GM23338 (cell line): ENCODE measurements at regions not wholly inside any gene's neighbourhood (a gene's known extent, or its start where the extent isn't known, plus 50 kb on each side); places are given as distances from the start of the nearest gene placed in this dataset.

Experiments used
- ATAC-seq: fragments of 200-7000 bp; cut with Tn5 transposase; 3 replicates; pipeline ENCODE4 v1.9.1; 2020
- DNase-seq: peaks from one replicate; pipeline ENCODE4 v3.0.0-alpha.2; 2015; ENCODE audit warnings: low spot score
- H2AFZ ChIP-seq: fragments of 200-600 bp; sonication (generic); 2 replicates; pipeline ENCODE4 v1.8.0; 2016; ENCODE audit warnings: antibody characterized with exemption, mild to moderate bottlenecking, moderate library complexity
- H3F3A ChIP-seq: fragments of 200-600 bp; sonication (generic); replicated peaks from 2 replicates; pipeline ENCODE4 v1.8.0; 2017; ENCODE audit warnings: antibody characterized with exemption, mixed run types, low read depth
- H3K27ac ChIP-seq: fragments of 200-600 bp; sonication (generic); 2 replicates; pipeline ENCODE4 v1.6.1; 2016; ENCODE audit warnings: low read depth
- H3K27me3 ChIP-seq: fragments of 200-600 bp; sonication (generic); 2 replicates; pipeline ENCODE4 v1.8.0; 2016; ENCODE audit warnings: mild to moderate bottlenecking, mixed run types, moderate library complexity; ENCODE audit not compliant: insufficient read depth
- H3K36me3 ChIP-seq: fragments of 200-600 bp; sonication (generic); 2 replicates; pipeline ENCODE4 v1.8.0; 2016; ENCODE audit warnings: mild to moderate bottlenecking; ENCODE audit not compliant: insufficient read depth
- H3K4me1 ChIP-seq: fragments of 200-600 bp; sonication (generic); 2 replicates; pipeline ENCODE4 v1.8.0; 2016; ENCODE audit warnings: mild to moderate bottlenecking, moderate library complexity; ENCODE audit not compliant: insufficient read depth
- H3K4me2 ChIP-seq: fragments of 200-600 bp; sonication (generic); 2 replicates; pipeline ENCODE4 v1.7.1; 2017; ENCODE audit warnings: mixed run types
- H3K4me3 ChIP-seq: fragments of 200-600 bp; sonication (generic); 2 replicates; pipeline ENCODE4 v1.6.1; 2016; ENCODE audit warnings: mixed run types
- H3K79me2 ChIP-seq: fragments of 200-600 bp; sonication (generic); replicated peaks from 2 replicates; pipeline ENCODE4 v1.8.0; 2017; ENCODE audit warnings: mild to moderate bottlenecking; ENCODE audit not compliant: insufficient read depth
- H3K9me2 ChIP-seq: fragments of 200-600 bp; sonication (generic); 2 replicates; pipeline ENCODE4 v1.8.0; 2017; ENCODE audit not compliant: insufficient read depth
- H4K20me1 ChIP-seq: fragments of 200-600 bp; sonication (generic); replicated peaks from 2 replicates; pipeline ENCODE4 v1.8.0; 2017; ENCODE audit warnings: mild to moderate bottlenecking; ENCODE audit not compliant: insufficient read depth
- H3K27ac Mint-ChIP-seq: 2 replicates; pipeline ENCODE4 v1.8.0; 2020; ENCODE audit warnings: inconsistent platforms, mild to moderate bottlenecking, moderate library complexity, mixed read lengths
- H3K27me3 Mint-ChIP-seq: 3 replicates; pipeline ENCODE4 v1.8.0; 2022; ENCODE audit warnings: low read depth, mild to moderate bottlenecking, moderate library complexity, mixed read lengths, inconsistent platforms; ENCODE audit not compliant: insufficient read depth, poor library complexity
- H3K36me3 Mint-ChIP-seq: 3 replicates; pipeline ENCODE4 v1.8.0; 2021; ENCODE audit warnings: low read depth, mild to moderate bottlenecking, inconsistent platforms, moderate library complexity, mixed read lengths
- H3K4me1 Mint-ChIP-seq: 3 replicates; pipeline ENCODE4 v1.8.0; 2020; ENCODE audit warnings: mild to moderate bottlenecking, inconsistent platforms, mixed read lengths
- H3K4me3 Mint-ChIP-seq: 3 replicates; pipeline ENCODE4 v1.8.0; 2021; ENCODE audit warnings: moderate library complexity, mild to moderate bottlenecking, inconsistent platforms, mixed read lengths
- H3K9me3 Mint-ChIP-seq: 3 replicates; pipeline ENCODE4 v1.8.0; 2020; ENCODE audit warnings: moderate library complexity, mild to moderate bottlenecking, inconsistent platforms, mixed read lengths
- EZH2 ChIP-seq: fragments of 200-600 bp; sonication (generic); IDR thresholded peaks from one replicate; pipeline ENCODE4 v1.8.0; 2017; ENCODE audit warnings: antibody characterized with exemption, mild to moderate bottlenecking, low read depth; ENCODE audit not compliant: unreplicated experiment
- EZH2phosphoT487 ChIP-seq: fragments of 200-600 bp; sonication (generic); IDR thresholded peaks from one replicate; pipeline ENCODE4 v1.8.1; 2018; ENCODE audit warnings: antibody characterized with exemption; ENCODE audit not compliant: unreplicated experiment
- ZNF114 ChIP-seq: fragments of 250-450 bp; sonication (Bioruptor Pico); IDR thresholded peaks from 2 replicates; pipeline ENCODE4 v1.5.0; 2020; ENCODE audit warnings: mild to moderate bottlenecking, moderate library complexity
- TF ChIP-seq, protein P1 (sequence below): fragments of 250-450 bp; sonication (Bioruptor Pico); IDR thresholded peaks from 2 replicates; pipeline ENCODE4 v1.5.0; 2020; ENCODE audit warnings: mild to moderate bottlenecking, moderate library complexity
- TF ChIP-seq, protein P2 (sequence below): IDR thresholded peaks from one replicate; pipeline ENCODE4 v1.6.1; 2018; ENCODE audit warnings: antibody characterized with exemption; ENCODE audit not compliant: unreplicated experiment

DNA sequence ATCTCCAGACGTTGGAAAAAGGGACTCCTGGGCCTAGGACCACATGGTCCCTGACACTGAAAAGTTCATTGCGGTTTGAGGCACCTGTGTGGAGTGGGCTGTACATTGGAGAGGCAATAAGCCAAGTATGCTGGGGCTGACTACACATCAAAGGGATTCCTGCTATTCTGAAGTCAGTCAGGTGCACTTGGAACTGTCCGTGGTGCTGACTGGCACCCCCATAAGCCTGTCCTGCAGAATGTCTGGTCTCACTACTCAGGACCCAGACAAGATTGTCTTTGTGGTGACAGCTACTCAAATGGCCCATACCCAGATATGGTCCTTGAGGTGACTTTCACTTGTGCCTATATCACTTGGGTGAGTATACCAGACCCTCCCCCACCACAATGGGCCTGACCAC is 150.6 kb downstream of the RWDD3 start:
- DNase-seq (peak; percentile 83), ATAC-seq (peak; percentile 91)
- H2AFZ ChIP-seq, result no peak overlapping the region
- H3K27ac ChIP-seq, result no peak overlapping the region
- H3K4me1 Mint-ChIP-seq, result peaks cover 7% of the 10 kb centered on the region
- no peaks in the 10 kb centered on the region for H3K4me1 ChIP-seq
- H3K4me3 Mint-ChIP-seq, result no peak overlapping the region
- H3K36me3 Mint-ChIP-seq, result no peaks in the 10 kb centered on the region
- H3K4me2 ChIP-seq, result no peak overlapping the region
- H3K27ac Mint-ChIP-seq, result no peak overlapping the region
- no peaks in the 10 kb centered on the region for H3K36me3 ChIP-seq
- no peaks in the 10 kb centered on the region for H3F3A ChIP-seq
- peaks cover 20% of the 10 kb centered on the region; the same call in 1 of the 2 replicates for H3K9me2 ChIP-seq
- TF ChIP-seq ZNF114, result no peak
- TF ChIP-seq, protein P1, sequence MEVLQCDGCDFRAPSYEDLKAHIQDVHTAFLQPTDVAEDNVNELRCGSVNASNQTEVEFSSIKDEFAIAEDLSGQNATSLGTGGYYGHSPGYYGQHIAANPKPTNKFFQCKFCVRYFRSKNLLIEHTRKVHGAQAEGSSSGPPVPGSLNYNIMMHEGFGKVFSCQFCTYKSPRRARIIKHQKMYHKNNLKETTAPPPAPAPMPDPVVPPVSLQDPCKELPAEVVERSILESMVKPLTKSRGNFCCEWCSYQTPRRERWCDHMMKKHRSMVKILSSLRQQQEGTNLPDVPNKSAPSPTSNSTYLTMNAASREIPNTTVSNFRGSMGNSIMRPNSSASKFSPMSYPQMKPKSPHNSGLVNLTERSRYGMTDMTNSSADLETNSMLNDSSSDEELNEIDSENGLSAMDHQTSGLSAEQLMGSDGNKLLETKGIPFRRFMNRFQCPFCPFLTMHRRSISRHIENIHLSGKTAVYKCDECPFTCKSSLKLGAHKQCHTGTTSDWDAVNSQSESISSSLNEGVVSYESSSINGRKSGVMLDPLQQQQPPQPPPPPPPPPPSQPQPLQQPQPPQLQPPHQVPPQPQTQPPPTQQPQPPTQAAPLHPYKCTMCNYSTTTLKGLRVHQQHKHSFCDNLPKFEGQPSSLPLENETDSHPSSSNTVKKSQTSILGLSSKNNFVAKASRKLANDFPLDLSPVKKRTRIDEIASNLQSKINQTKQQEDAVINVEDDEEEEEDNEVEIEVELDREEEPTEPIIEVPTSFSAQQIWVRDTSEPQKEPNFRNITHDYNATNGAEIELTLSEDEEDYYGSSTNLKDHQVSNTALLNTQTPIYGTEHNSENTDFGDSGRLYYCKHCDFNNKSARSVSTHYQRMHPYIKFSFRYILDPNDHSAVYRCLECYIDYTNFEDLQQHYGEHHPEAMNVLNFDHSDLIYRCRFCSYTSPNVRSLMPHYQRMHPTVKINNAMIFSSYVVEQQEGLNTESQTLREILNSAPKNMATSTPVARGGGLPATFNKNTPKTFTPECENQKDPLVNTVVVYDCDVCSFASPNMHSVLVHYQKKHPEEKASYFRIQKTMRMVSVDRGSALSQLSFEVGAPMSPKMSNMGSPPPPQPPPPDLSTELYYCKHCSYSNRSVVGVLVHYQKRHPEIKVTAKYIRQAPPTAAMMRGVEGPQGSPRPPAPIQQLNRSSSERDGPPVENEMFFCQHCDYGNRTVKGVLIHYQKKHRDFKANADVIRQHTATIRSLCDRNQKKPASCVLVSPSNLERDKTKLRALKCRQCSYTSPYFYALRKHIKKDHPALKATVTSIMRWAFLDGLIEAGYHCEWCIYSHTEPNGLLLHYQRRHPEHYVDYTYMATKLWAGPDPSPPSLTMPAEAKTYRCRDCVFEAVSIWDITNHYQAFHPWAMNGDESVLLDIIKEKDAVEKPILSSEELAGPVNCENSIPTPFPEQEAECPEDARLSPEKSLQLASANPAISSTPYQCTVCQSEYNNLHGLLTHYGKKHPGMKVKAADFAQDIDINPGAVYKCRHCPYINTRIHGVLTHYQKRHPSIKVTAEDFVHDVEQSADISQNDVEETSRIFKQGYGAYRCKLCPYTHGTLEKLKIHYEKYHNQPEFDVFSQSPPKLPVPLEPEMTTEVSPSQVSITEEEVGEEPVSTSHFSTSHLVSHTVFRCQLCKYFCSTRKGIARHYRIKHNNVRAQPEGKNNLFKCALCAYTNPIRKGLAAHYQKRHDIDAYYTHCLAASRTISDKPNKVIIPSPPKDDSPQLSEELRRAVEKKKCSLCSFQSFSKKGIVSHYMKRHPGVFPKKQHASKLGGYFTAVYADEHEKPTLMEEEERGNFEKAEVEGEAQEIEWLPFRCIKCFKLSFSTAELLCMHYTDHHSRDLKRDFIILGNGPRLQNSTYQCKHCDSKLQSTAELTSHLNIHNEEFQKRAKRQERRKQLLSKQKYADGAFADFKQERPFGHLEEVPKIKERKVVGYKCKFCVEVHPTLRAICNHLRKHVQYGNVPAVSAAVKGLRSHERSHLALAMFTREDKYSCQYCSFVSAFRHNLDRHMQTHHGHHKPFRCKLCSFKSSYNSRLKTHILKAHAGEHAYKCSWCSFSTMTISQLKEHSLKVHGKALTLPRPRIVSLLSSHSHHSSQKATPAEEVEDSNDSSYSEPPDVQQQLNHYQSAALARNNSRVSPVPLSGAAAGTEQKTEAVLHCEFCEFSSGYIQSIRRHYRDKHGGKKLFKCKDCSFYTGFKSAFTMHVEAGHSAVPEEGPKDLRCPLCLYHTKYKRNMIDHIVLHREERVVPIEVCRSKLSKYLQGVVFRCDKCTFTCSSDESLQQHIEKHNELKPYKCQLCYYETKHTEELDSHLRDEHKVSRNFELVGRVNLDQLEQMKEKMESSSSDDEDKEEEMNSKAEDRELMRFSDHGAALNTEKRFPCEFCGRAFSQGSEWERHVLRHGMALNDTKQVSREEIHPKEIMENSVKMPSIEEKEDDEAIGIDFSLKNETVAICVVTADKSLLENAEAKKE, result no peak
- no peak for TF ChIP-seq EZH2
- TF ChIP-seq, protein P2, sequence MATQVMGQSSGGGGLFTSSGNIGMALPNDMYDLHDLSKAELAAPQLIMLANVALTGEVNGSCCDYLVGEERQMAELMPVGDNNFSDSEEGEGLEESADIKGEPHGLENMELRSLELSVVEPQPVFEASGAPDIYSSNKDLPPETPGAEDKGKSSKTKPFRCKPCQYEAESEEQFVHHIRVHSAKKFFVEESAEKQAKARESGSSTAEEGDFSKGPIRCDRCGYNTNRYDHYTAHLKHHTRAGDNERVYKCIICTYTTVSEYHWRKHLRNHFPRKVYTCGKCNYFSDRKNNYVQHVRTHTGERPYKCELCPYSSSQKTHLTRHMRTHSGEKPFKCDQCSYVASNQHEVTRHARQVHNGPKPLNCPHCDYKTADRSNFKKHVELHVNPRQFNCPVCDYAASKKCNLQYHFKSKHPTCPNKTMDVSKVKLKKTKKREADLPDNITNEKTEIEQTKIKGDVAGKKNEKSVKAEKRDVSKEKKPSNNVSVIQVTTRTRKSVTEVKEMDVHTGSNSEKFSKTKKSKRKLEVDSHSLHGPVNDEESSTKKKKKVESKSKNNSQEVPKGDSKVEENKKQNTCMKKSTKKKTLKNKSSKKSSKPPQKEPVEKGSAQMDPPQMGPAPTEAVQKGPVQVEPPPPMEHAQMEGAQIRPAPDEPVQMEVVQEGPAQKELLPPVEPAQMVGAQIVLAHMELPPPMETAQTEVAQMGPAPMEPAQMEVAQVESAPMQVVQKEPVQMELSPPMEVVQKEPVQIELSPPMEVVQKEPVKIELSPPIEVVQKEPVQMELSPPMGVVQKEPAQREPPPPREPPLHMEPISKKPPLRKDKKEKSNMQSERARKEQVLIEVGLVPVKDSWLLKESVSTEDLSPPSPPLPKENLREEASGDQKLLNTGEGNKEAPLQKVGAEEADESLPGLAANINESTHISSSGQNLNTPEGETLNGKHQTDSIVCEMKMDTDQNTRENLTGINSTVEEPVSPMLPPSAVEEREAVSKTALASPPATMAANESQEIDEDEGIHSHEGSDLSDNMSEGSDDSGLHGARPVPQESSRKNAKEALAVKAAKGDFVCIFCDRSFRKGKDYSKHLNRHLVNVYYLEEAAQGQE, result peak; percentile 97
- no peak for TF ChIP-seq EZH2phosphoT487
- no peaks in the 10 kb centered on the region for H3K27me3 Mint-ChIP-seq
- no peaks in the 10 kb centered on the region for H3K27me3 ChIP-seq
- no peaks in the 10 kb centered on the region; the same call in 2 of the 3 replicates for H3K9me3 Mint-ChIP-seq
- H3K79me2 ChIP-seq, result no peaks in the 10 kb centered on the region
- no peaks in the 10 kb centered on the region for H4K20me1 ChIP-seq
- no peak overlapping the region for H3K4me3 ChIP-seq
